GM19468 (cell line): ENCODE measurements at regions not wholly inside any gene's neighbourhood (a gene's known extent, or its start where the extent isn't known, plus 50 kb on each side); places are given as distances from the start of the nearest gene placed in this dataset.

Source experiments
- ATAC-seq: cut with Tn5 transposase; IDR thresholded peaks from one replicate; pipeline ENCODE4 v1.9.1; 2021; ENCODE audit warnings: mild to moderate bottlenecking, moderate library complexity, moderate number of reproducible peaks; ENCODE audit not compliant: unreplicated experiment; ENCODE audit errors: extremely low read depth

GRCh38 chr10:36716291-36716690, 409.1 kb upstream of the ANKRD30A start:
- ATAC-seq = no peak

- ATAC-seq = no peak
These were observed 412.7 kb upstream of the ANKRD30A start for GRCh38 chr10:36712695-36713094.

- no peak for ATAC-seq
These were observed 414.0 kb upstream of the ANKRD30A start for GRCh38 chr10:36711361-36711760.

GRCh38 chr10:36704124-36704523, 421.3 kb upstream of the ANKRD30A start:
- ATAC-seq = no peak

- no peak for ATAC-seq
These were observed 422.2 kb upstream of the ANKRD30A start for GRCh38 chr10:36703179-36703578.

- ATAC-seq = no peak
These were observed 425.3 kb upstream of the ANKRD30A start for GRCh38 chr10:36700123-36700522.

GRCh38 chr10:36692759-36693158, 432.6 kb upstream of the ANKRD30A start:
- ATAC-seq = no peak

GRCh38 chr10:36688717-36689116, 436.7 kb upstream of the ANKRD30A start:
- ATAC-seq = no peak

GRCh38 chr10:36683421-36683820, 442.0 kb upstream of the ANKRD30A start:
- no peak for ATAC-seq

- no peak for ATAC-seq
These were observed 443.4 kb upstream of the ANKRD30A start for GRCh38 chr10:36681751-36682632.

- ATAC-seq = no peak
These were observed 445.8 kb upstream of the ANKRD30A start for GRCh38 chr10:36679554-36679953.

GRCh38 chr10:36677431-36677768, 448.0 kb upstream of the ANKRD30A start:
- ATAC-seq = no peak

- ATAC-seq = no peak
These were observed 448.5 kb upstream of the ANKRD30A start for GRCh38 chr10:36676756-36677430.

- ATAC-seq = no peak
These were observed 449.1 kb upstream of the ANKRD30A start for GRCh38 chr10:36676321-36676720.

- ATAC-seq = no peak
These were observed 449.9 kb upstream of the ANKRD30A start for GRCh38 chr10:36675458-36675880.

- ATAC-seq = no peak
These were observed 453.8 kb upstream of the ANKRD30A start for GRCh38 chr10:36671607-36672006.

GRCh38 chr10:36670621-36671402, 454.6 kb upstream of the ANKRD30A start:
- no peak for ATAC-seq

GRCh38 chr10:36669615-36670352, 455.6 kb upstream of the ANKRD30A start:
- ATAC-seq = no peak

- no peak for ATAC-seq
These were observed 458.9 kb upstream of the ANKRD30A start for GRCh38 chr10:36666451-36666850.

GRCh38 chr10:36662571-36662970, 462.8 kb upstream of the ANKRD30A start:
- no peak for ATAC-seq
